Naive thymus-derived CD4-positive, alpha-beta T cell (primary cell): ENCODE measurements at regions not wholly inside any gene's neighbourhood (a gene's known extent, or its start where the extent isn't known, plus 50 kb on each side); places are given as distances from the start of the nearest gene placed in this dataset.

Experiments
- ATAC-seq: fragments of 150-1000 bp; cut with Tn5 transposase; 2 replicates; pipeline ENCODE4 v1.10.0; 2021; ENCODE audit warnings: mild to moderate bottlenecking, moderate library complexity
- CTCF ChIA-PET: fragments of 350-600 bp; sonication (Branson Sonifier 250); formaldehyde crosslinking; loops from one replicate; lab custom pipeline; 2021; ENCODE audit warnings: antibody characterized with exemption; lab: Charles Lee
- POLR2A ChIA-PET: fragments of 350-600 bp; sonication (Branson Sonifier 250); formaldehyde crosslinking; loops from one replicate; lab custom pipeline; 2021; ENCODE audit warnings: antibody characterized with exemption, inconsistent platforms; lab: Charles Lee
- DNase-seq, 9 donors: peaks; one replicate each; pipeline versions ENCODE4 v3.0.0 to v3.0.0-alpha.2; 2020 to 2022; ENCODE audit warnings: mixed read lengths in 1 of 9
- H3K27ac ChIP-seq: one replicate; pipeline ENCODE4 v1.7.0; 2013; ENCODE audit warnings: mild to moderate bottlenecking, low read depth, low read length, moderate library complexity
- H3K27me3 ChIP-seq, 2 donors: one replicate each; pipeline ENCODE4 v1.7.0; 2013; ENCODE audit warnings: low read length in 2 of 2, mild to moderate bottlenecking in 2 of 2, moderate library complexity in 2 of 2; ENCODE audit not compliant: control insufficient read depth in 2 of 2, insufficient read depth in 2 of 2
- H3K36me3 ChIP-seq, 3 experiments: 1 replicate in 2 of 3; 2 replicates in 1 of 3; pipeline ENCODE4 v1.7.0; 2013; ENCODE audit warnings: low read length in 3 of 3, mild to moderate bottlenecking in 3 of 3, moderate library complexity in 1 of 3; ENCODE audit not compliant: insufficient read depth in 3 of 3, control insufficient read depth in 2 of 3
- H3K4me1 ChIP-seq, 2 donors: one replicate each; pipeline ENCODE4 v1.7.0; 2013; ENCODE audit warnings: low read length in 2 of 2, mild to moderate bottlenecking in 2 of 2, moderate library complexity in 1 of 2; ENCODE audit not compliant: control insufficient read depth in 2 of 2, insufficient read depth in 2 of 2
- H3K4me3 ChIP-seq: 2 replicates; pipeline ENCODE4 v1.7.0; 2013; ENCODE audit warnings: mild to moderate bottlenecking, low read length
- H3K9me3 ChIP-seq, 3 experiments: 1 replicate in 2 of 3; 2 replicates in 1 of 3; pipeline ENCODE4 v1.7.0; 2013; ENCODE audit warnings: low read length in 3 of 3; ENCODE audit not compliant: control insufficient read depth in 2 of 3
- H3K27ac Mint-ChIP-seq, 9 donors: one replicate each; pipeline ENCODE4 v1.8.0; 2020 to 2022; ENCODE audit warnings: mixed read lengths in 9 of 9, mild to moderate bottlenecking in 8 of 9, moderate library complexity in 5 of 9, inconsistent platforms in 2 of 9
- H3K27me3 Mint-ChIP-seq, 5 donors: one replicate each; pipeline ENCODE4 v1.8.0; 2021 to 2022; ENCODE audit warnings: mixed read lengths in 5 of 5, mild to moderate bottlenecking in 1 of 5
- H3K36me3 Mint-ChIP-seq, 5 donors: one replicate each; pipeline ENCODE4 v1.8.0; 2020 to 2022; ENCODE audit warnings: mixed read lengths in 5 of 5, mild to moderate bottlenecking in 3 of 5, inconsistent platforms in 1 of 5
- H3K4me1 Mint-ChIP-seq, 7 donors: one replicate each; pipeline ENCODE4 v1.8.0; 2020 to 2022; ENCODE audit warnings: mixed read lengths in 7 of 7, mild to moderate bottlenecking in 3 of 7, inconsistent platforms in 1 of 7
- H3K4me3 Mint-ChIP-seq, 10 donors: one replicate each; pipeline ENCODE4 v1.8.0; 2020 to 2022; ENCODE audit warnings: mild to moderate bottlenecking in 10 of 10, mixed read lengths in 10 of 10, moderate library complexity in 6 of 10, inconsistent platforms in 2 of 10
- H3K9me3 Mint-ChIP-seq, 11 donors: one replicate each; pipeline ENCODE4 v1.8.0; 2020 to 2022; ENCODE audit warnings: mixed read lengths in 11 of 11, mild to moderate bottlenecking in 4 of 11, inconsistent platforms in 1 of 11, moderate library complexity in 1 of 11
- intact Hi-C, 2 donors: fragments of 100-400 bp; cut with micrococcal nuclease; formaldehyde crosslinking; loops; one replicate each; pipeline ENCODE4 v1.15.1; 2023

DNA sequence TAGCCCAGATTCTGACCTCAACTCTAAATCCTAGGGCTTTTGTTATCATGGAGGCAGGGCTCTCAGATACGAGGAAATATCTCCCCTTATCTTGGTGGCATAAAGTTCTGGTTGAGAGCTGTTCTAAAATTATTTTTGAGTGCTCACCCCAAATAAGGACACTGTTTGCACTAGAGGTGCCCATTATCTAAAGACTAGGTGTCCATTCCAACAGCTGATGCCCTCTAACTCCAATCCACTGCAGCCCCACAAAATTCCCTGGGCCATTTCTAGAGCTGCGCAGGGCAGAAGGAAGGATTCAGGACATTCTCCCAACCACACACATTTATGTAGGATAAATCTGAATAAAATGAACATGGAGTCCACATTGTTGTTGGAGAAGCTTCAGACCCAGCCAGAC is 301.9 kb downstream of the FGFR2 start:
- H3K27me3 Mint-ChIP-seq = peaks cover 0 to 17% (median 8%) of the 10 kb centered on the region in 5 donors
- Histone ChIP-seq H3K27ac (no peak overlapping the region), H3K27me3 (no peaks in the 10 kb centered on the region), H3K36me3 (no peaks in the 10 kb centered on the region), H3K4me1 (no peaks in the 10 kb centered on the region), H3K9me3 (peaks cover 0 to 4% (median 0%) of the 10 kb centered on the region in 3 experiments), H3K4me3 (no peak overlapping the region)
- intact Hi-C loops = no loop called here
- no peaks in the 10 kb centered on the region for H3K4me1 Mint-ChIP-seq
- H3K36me3 Mint-ChIP-seq = no peaks in the 10 kb centered on the region
- no peak overlapping the region for H3K27ac Mint-ChIP-seq
- ATAC-seq = no peak
- no peak overlapping the region for H3K4me3 Mint-ChIP-seq
- POLR2A ChIA-PET = no interaction called here
- CTCF ChIA-PET = no interaction called here
- H3K9me3 Mint-ChIP-seq = peaks cover 0 to 14% (median 0%) of the 10 kb centered on the region in 11 donors
- no peak for DNase-seq

DNA sequence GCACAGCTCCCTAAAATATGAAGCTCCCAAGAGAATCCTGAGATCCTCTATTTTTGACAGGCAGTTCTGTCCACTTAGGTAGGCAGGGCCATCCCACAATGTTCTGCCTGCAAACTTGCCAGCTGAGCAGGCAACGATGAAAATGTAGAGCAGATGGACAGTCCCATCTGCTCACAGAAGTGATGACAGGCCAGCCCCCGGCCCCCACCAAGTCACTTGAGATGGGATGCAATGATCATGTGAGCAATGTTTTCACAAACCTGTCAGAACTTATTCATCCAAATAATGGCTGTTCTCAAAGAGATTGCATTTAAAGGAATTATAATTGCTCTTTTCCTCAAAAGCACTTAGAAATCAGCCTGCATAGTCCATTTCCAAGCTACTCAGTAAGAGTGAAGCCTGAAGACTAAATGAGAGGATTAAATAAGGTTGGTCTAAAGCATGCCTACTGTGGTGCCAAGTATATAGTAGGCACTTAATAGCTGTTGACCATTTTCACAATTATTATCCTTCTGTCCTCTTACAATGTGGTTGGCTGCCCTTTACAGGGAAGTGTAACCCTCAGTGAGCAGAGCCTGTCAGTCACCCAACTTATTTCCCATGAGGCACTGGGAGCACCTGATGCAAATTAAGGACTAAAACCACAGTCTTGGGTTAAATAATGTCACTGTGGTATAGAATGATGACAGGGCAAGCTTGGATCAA is 301.2 kb downstream of the FGFR2 start:
- no peaks in the 10 kb centered on the region for H3K36me3 ChIP-seq
- Mint-ChIP-seq H3K36me3 (no peaks in the 10 kb centered on the region), H3K4me1 (no peaks in the 10 kb centered on the region), H3K27ac (no peak overlapping the region), H3K4me3 (no peak overlapping the region), H3K27me3 (peaks cover 0 to 15% (median 8%) of the 10 kb centered on the region in 5 donors), H3K9me3 (peaks cover 0 to 14% (median 0%) of the 10 kb centered on the region in 11 donors)
- peaks cover 0 to 4% (median 0%) of the 10 kb centered on the region in 3 experiments for H3K9me3 ChIP-seq
- CTCF ChIA-PET = no interaction called here
- DNase-seq (no peak), ATAC-seq (no peak)
- H3K4me3 ChIP-seq = no peak overlapping the region
- H3K27ac ChIP-seq = no peak overlapping the region
- H3K4me1 ChIP-seq = no peaks in the 10 kb centered on the region
- POLR2A ChIA-PET = no interaction called here
- no peaks in the 10 kb centered on the region for H3K27me3 ChIP-seq
- intact Hi-C loops = no loop called here

DNA sequence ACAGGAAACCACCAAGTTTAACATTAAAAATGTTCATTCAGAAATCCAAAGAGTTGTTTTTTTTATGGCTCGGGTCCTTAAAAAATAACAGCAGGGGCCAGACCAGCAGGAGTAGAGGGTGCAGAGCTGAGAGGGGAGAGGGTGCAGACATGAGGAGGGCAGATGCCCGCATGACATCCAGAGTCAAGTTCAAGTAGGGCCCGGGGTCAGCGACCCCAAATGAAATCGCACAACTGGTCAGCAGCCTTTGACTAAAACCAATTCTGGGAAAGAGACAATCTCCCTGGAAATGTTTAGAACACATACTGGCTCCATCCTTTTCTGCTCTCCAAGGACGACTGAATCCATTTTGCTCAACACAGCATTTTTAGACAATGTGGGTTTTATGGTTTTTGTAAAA is 297.5 kb downstream of the FGFR2 start:
- no peak for ATAC-seq
- POLR2A ChIA-PET = no interaction called here
- no peaks in the 10 kb centered on the region for H3K4me1 Mint-ChIP-seq

DNA sequence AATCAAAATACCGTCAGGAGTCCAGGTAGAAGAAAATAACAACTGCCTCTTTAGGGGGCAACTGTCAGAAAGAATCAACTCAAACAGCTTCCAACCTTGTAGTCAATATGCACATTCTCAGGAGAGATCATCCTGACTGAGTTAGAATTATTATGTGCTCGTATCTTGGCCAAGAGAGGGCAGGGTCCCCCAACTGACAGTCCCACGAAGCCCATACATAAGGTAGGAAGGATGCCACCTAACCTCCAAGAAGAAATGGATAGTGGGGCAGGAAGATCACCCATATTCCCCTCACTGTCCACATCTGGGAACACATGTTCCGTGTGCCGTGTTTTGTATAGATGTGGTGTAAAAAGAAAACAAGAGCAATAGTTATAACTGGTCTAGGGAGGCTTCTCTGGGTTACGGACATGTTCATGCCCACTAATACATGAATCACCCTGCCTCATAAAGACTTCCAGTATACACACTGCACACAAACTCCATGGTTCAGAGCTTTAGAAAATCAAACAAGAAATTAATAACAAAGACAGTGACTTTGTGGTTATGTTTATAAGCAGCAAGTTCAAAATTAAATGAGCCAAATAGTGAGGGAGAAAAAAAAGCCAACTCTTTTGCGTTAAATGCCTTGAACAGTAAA is 295.6 kb downstream of the FGFR2 start:
- no peaks in the 10 kb centered on the region for H3K36me3 ChIP-seq
- Mint-ChIP-seq H3K36me3 (no peaks in the 10 kb centered on the region), H3K27me3 (peaks cover 0 to 4% (median 0%) of the 10 kb centered on the region in 5 donors), H3K9me3 (peaks cover 0 to 21% (median 0%) of the 10 kb centered on the region in 11 donors), H3K4me3 (no peak overlapping the region), H3K27ac (no peak overlapping the region), H3K4me1 (no peaks in the 10 kb centered on the region)
- intact Hi-C loops = no loop called here
- H3K9me3 ChIP-seq = peaks cover 0 to under 1% (median 0%) of the 10 kb centered on the region in 3 experiments
- no peaks in the 10 kb centered on the region for H3K4me1 ChIP-seq
- ATAC-seq (no peak), DNase-seq (no peak)
- no peaks in the 10 kb centered on the region for H3K27me3 ChIP-seq
- POLR2A ChIA-PET = no interaction called here
- H3K27ac ChIP-seq = no peak overlapping the region
- no peak overlapping the region for H3K4me3 ChIP-seq
- CTCF ChIA-PET = no interaction called here

More for the DNA sequence above, 297.5 kb downstream of the FGFR2 start:
- Mint-ChIP-seq H3K9me3 (peaks cover 0 to 19% (median 0%) of the 10 kb centered on the region in 11 donors), H3K27me3 (peaks cover 0 to 4% (median 0%) of the 10 kb centered on the region in 5 donors), H3K27ac (no peak overlapping the region), H3K4me3 (no peak overlapping the region), H3K36me3 (no peaks in the 10 kb centered on the region)
- Histone ChIP-seq H3K4me1 (no peaks in the 10 kb centered on the region), H3K36me3 (no peaks in the 10 kb centered on the region), H3K27me3 (no peaks in the 10 kb centered on the region), H3K9me3 (peaks cover 0 to 4% (median 0%) of the 10 kb centered on the region in 3 experiments), H3K27ac (no peak overlapping the region), H3K4me3 (no peak overlapping the region)
- intact Hi-C loops = no loop called here
- DNase-seq = no peak
- CTCF ChIA-PET = no interaction called here

DNA sequence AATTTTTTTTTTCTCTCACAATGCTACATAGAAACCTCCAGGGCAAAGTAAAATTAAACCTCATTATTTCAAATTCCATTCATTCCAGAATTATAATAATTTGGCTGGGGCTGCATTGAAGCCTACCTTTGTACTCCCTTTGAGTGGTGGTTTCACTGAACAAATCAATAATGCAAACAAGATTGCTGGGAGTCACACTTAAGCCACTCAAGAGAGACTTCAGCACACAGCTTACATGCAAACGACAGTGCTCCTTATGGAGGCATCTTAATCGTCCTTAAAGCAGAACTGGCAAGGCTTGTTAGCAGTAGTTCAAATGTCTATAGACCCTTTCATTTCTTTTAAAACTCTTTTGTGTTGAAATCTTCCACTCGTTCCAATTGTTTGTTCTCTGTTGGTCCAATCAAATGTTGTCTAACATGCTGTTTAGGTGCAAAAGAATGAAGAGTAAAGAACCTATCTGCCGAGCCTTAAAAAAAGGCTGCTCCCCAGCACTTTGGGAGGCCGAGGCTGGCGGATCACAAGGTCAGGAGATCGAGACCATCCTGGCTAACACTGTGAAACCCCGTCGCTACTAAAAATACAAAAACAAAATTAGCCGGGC is 294.9 kb downstream of the FGFR2 start:
- ATAC-seq (no peak), DNase-seq (no peak)
- CTCF ChIA-PET = no interaction called here
- Mint-ChIP-seq H3K27ac (no peak overlapping the region), H3K4me1 (no peaks in the 10 kb centered on the region), H3K36me3 (no peaks in the 10 kb centered on the region), H3K27me3 (peaks cover 0 to 4% (median 0%) of the 10 kb centered on the region in 5 donors), H3K4me3 (no peak overlapping the region), H3K9me3 (peaks cover 0 to 14% (median 0%) of the 10 kb centered on the region in 11 donors)
- Histone ChIP-seq H3K9me3 (no peaks in the 10 kb centered on the region), H3K4me1 (no peaks in the 10 kb centered on the region), H3K27me3 (no peaks in the 10 kb centered on the region), H3K4me3 (no peak overlapping the region), H3K36me3 (no peaks in the 10 kb centered on the region), H3K27ac (no peak overlapping the region)
- POLR2A ChIA-PET = no interaction called here
- intact Hi-C loops = no loop called here

DNA sequence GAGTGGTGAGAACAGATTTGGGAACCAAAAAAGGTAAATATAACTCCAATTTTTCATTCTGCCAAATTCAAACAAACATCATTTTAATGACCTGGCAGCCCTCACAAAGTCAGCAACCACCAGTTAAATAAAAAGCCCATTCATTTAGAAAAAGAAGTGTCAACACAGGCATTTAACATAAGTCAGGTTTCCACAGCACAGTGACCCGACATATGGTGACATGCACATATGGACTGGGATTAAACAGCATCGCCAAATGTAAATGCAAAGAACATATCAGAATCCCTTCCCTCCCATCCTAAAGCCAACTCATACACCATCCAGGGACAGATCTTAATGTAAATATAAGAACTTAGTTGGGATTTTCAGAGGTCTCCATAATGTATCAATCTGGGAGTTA is 293.2 kb downstream of the FGFR2 start:
- Mint-ChIP-seq H3K4me3 (no peak overlapping the region), H3K36me3 (no peaks in the 10 kb centered on the region), H3K4me1 (no peaks in the 10 kb centered on the region), H3K9me3 (peaks cover 0 to 13% (median 3%) of the 10 kb centered on the region in 11 donors), H3K27me3 (peaks cover 0 to 11% (median 0%) of the 10 kb centered on the region in 5 donors), H3K27ac (no peak overlapping the region)
- Histone ChIP-seq H3K36me3 (no peaks in the 10 kb centered on the region), H3K27me3 (no peaks in the 10 kb centered on the region), H3K27ac (no peak overlapping the region), H3K4me1 (no peaks in the 10 kb centered on the region), H3K4me3 (no peak overlapping the region), H3K9me3 (no peaks in the 10 kb centered on the region)
- intact Hi-C loops = no loop called here
- CTCF ChIA-PET = no interaction called here
- POLR2A ChIA-PET = no interaction called here
- ATAC-seq = no peak
- no peak for DNase-seq
